ENCODE measurements at regions not wholly inside any gene's neighbourhood (a gene's known extent, or its start where the extent isn't known, plus 50 kb on each side); places are given as distances from the start of the nearest gene placed in this dataset.

GRCh38 chr16:87066133-87067002, 250.8 kb downstream of the C16orf95 start:
- no peak for DNase-seq (ENCODE audit: low read depth in 2 of 2)

GRCh38 chr16:87067003-87067556, 250.1 kb downstream of the C16orf95 start:
- no peak for DNase-seq (ENCODE audit: low read depth in 2 of 2)

GRCh38 chr16:87067836-87068761, 249.1 kb downstream of the C16orf95 start:
- no peak for DNase-seq (ENCODE audit: low read depth in 2 of 2)

- DNase-seq (ENCODE audit: low read depth in 2 of 2) = no peak
Observed at GRCh38 chr16:87068762-87069150, 248.4 kb downstream of the C16orf95 start.

GRCh38 chr16:87070657-87071056, 246.5 kb downstream of the C16orf95 start:
- no peak for DNase-seq (ENCODE audit: low read depth in 2 of 2)

GRCh38 chr16:87072101-87072500, 245.1 kb downstream of the C16orf95 start:
- no peak for DNase-seq (ENCODE audit: low read depth in 2 of 2)

- no peak for DNase-seq (ENCODE audit: low read depth in 2 of 2)
Observed at GRCh38 chr16:87074641-87075318, 242.4 kb downstream of the C16orf95 start.

GRCh38 chr16:87075319-87075860, 241.8 kb downstream of the C16orf95 start:
- no peak for DNase-seq (ENCODE audit: low read depth in 2 of 2)

GRCh38 chr16:87076331-87076949, 240.8 kb downstream of the C16orf95 start:
- no peak for DNase-seq (ENCODE audit: low read depth in 2 of 2)

GRCh38 chr16:87076950-87077749, 240.0 kb downstream of the C16orf95 start:
- no peak for DNase-seq (ENCODE audit: low read depth in 2 of 2)

- DNase-seq (ENCODE audit: low read depth in 2 of 2) = no peak
Observed at GRCh38 chr16:87077750-87078127, 239.5 kb downstream of the C16orf95 start.

- no peak for DNase-seq (ENCODE audit: low read depth in 2 of 2)
Observed at GRCh38 chr16:87080571-87081167, 236.5 kb downstream of the C16orf95 start.

- DNase-seq (ENCODE audit: low read depth in 2 of 2) = no peak
Observed at GRCh38 chr16:87085441-87085840, 231.8 kb downstream of the C16orf95 start.

GRCh38 chr16:87086156-87086555, 231.0 kb downstream of the C16orf95 start:
- no peak for DNase-seq (ENCODE audit: low read depth in 2 of 2)

- no peak for DNase-seq (ENCODE audit: low read depth in 2 of 2)
Observed at GRCh38 chr16:87086575-87086974, 230.6 kb downstream of the C16orf95 start.

- DNase-seq (ENCODE audit: low read depth in 2 of 2) = no peak
Observed at GRCh38 chr16:87092958-87093357, 224.2 kb downstream of the C16orf95 start.

- DNase-seq (ENCODE audit: low read depth in 2 of 2) = no peak
Observed at GRCh38 chr16:87093804-87094555, 223.2 kb downstream of the C16orf95 start.

GRCh38 chr16:87094556-87094865, 222.7 kb downstream of the C16orf95 start:
- DNase-seq (ENCODE audit: low read depth in 2 of 2) = no peak

GRCh38 chr16:87095271-87095670, 221.9 kb downstream of the C16orf95 start:
- DNase-seq (ENCODE audit: low read depth in 2 of 2) = no peak
